ENCODE measurements at regions not wholly inside any gene's neighbourhood (a gene's known extent, or its start where the extent isn't known, plus 50 kb on each side); places are given as distances from the start of the nearest gene placed in this dataset.

GRCh38 chr5:89484962-89485361 lies 602.0 kb upstream of the MEF2C start:
- no peaks in the 10 kb centered on the region for H3K27me3 ChIP-seq (ENCODE audit: insufficient read depth, poor library complexity, severe bottlenecking)
- TF ChIP-seq GABPA (IDR thresholded peaks at IDR 0.05; ENCODE audit: low read depth) (no peak), REST (IDR thresholded peaks at IDR 0.05; ENCODE audit: insufficient replicate concordance, low read depth) (no peak), CTCF (IDR thresholded peaks at IDR 0.05; ENCODE audit: insufficient read depth, low read length) (no peak), POLR2AphosphoS5 (IDR thresholded peaks at IDR 0.05; ENCODE audit: low read depth) (no peak), SPI1 (IDR thresholded peaks at IDR 0.05; ENCODE audit: borderline replicate concordance, low read depth) (no peak)
- no peak overlapping the region for H3K27ac ChIP-seq (replicated peaks)
- DNase-seq (ENCODE audit: low read depth in 1 of 2, low spot score in 1 of 2), result no peak
- H3K4me3 ChIP-seq (replicated peaks; ENCODE audit: insufficient read depth, low read length), result no peak overlapping the region

- H3K4me3 ChIP-seq (replicated peaks; ENCODE audit: insufficient read depth, low read length), result no peak overlapping the region
- no peaks in the 10 kb centered on the region for H3K27me3 ChIP-seq (ENCODE audit: insufficient read depth, poor library complexity, severe bottlenecking)
- H3K27ac ChIP-seq (replicated peaks), result no peak overlapping the region
- TF ChIP-seq GABPA (IDR thresholded peaks at IDR 0.05; ENCODE audit: low read depth) (no peak), POLR2AphosphoS5 (IDR thresholded peaks at IDR 0.05; ENCODE audit: low read depth) (no peak), CTCF (IDR thresholded peaks at IDR 0.05; ENCODE audit: insufficient read depth, low read length) (no peak), SPI1 (IDR thresholded peaks at IDR 0.05; ENCODE audit: borderline replicate concordance, low read depth) (no peak), REST (IDR thresholded peaks at IDR 0.05; ENCODE audit: insufficient replicate concordance, low read depth) (no peak)
- no peak for DNase-seq (ENCODE audit: low read depth in 1 of 2, low spot score in 1 of 2)
Measured at GRCh38 chr5:89480406-89481007, 597.5 kb upstream of the MEF2C start.

- H3K27me3 ChIP-seq (ENCODE audit: insufficient read depth, poor library complexity, severe bottlenecking), result no peaks in the 10 kb centered on the region
- no peak for TF ChIP-seq POLR2AphosphoS5 (IDR thresholded peaks at IDR 0.05; ENCODE audit: low read depth)
- no peak for DNase-seq (ENCODE audit: low read depth in 1 of 2, low spot score in 1 of 2)
- H3K27ac ChIP-seq (replicated peaks), result no peak overlapping the region
- no peak overlapping the region for H3K4me3 ChIP-seq (replicated peaks; ENCODE audit: insufficient read depth, low read length)
Measured at GRCh38 chr5:89478851-89479250, 595.9 kb upstream of the MEF2C start.

GRCh38 chr5:89473196-89473595 lies 590.2 kb upstream of the MEF2C start:
- Histone ChIP-seq H3K27me3 (ENCODE audit: insufficient read depth, poor library complexity, severe bottlenecking) (no peaks in the 10 kb centered on the region), H3K4me3 (replicated peaks; ENCODE audit: insufficient read depth, low read length) (no peak overlapping the region), H3K27ac (replicated peaks) (no peak overlapping the region)
- no peak for DNase-seq (ENCODE audit: low read depth in 1 of 2, low spot score in 1 of 2)
- TF ChIP-seq REST (IDR thresholded peaks at IDR 0.05; ENCODE audit: insufficient replicate concordance, low read depth) (no peak), POLR2AphosphoS5 (IDR thresholded peaks at IDR 0.05; ENCODE audit: low read depth) (no peak)
